ENCODE measurements at regions not wholly inside any gene's neighbourhood (a gene's known extent, or its start where the extent isn't known, plus 50 kb on each side); places are given as distances from the start of the nearest gene placed in this dataset.

DNA sequence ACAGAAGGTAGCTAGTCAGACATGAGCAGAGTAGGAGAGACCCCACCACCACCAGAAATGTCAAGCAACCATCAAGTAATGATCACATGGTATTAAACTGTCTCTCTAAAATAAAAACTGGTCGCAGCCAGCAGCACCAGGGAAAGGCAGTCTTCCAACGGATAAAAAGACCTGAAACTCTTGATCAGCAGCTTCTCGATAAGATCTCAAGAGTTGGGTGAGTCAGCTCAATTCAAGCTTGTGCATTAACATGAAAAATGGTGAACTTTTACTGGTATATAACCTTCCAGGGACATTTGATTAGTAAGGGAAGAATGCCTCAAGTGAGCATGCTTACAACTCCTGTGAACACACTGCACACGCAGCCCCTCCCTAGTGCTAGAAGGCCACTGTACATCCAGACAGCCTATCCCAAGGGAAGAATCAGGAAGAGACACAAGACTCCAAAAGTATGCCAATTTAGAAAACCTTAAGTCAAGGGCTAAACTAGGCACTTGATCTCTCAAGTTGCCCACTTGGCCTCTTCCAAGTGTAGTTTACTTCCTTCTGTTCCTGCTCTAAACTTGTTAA is 270.0 kb upstream of the GNPDA2 start:
- no peak overlapping the region for H3K14ac ChIP-seq (ENCODE audit: low read length)
- H3K79me1 ChIP-seq (ENCODE audit: low read length) = no peaks in the 10 kb centered on the region
- no peak overlapping the region for H2BK12ac ChIP-seq (ENCODE audit: low read length)
- H2AFZ ChIP-seq (ENCODE audit: insufficient read depth, low read length, poor library complexity) = no peak overlapping the region
- no peaks in the 10 kb centered on the region for H3K9me3 ChIP-seq (ENCODE audit: insufficient read depth, low read depth, low read length)
- H4K12ac ChIP-seq (ENCODE audit: low read depth, low read length) = no peak overlapping the region
- peaks cover 0 to 2% of the 10 kb centered on the region in 2 experiments for H3K4me1 ChIP-seq (ENCODE audit: control insufficient read depth in 1 of 2, insufficient read depth in 2 of 2, low read length in 2 of 2)
- no peak overlapping the region for H2BK5ac ChIP-seq (ENCODE audit: low read depth, low read length, poor library complexity)
- no peak overlapping the region for H3K23ac ChIP-seq (ENCODE audit: low read length)
- DNase-seq = peak in 1 of 2 donors; percentile 31
- no peak overlapping the region for H3K18ac ChIP-seq (ENCODE audit: low read length)
- no peak overlapping the region for H2AK5ac ChIP-seq (ENCODE audit: low read length)
- no peak overlapping the region for H4K8ac ChIP-seq (ENCODE audit: low read depth, low read length)
- H3K4me2 ChIP-seq (ENCODE audit: low read length) = no peak overlapping the region
- no peak overlapping the region for H3K9ac ChIP-seq (ENCODE audit: low read length)
- no peak overlapping the region for H3K4ac ChIP-seq (ENCODE audit: low read depth, low read length)
- H4K91ac ChIP-seq (ENCODE audit: low read depth, low read length) = no peak overlapping the region
- no peak overlapping the region for H2BK120ac ChIP-seq (ENCODE audit: insufficient read depth, low read length, poor library complexity)
- H3K36me3 ChIP-seq (ENCODE audit: control insufficient read depth in 1 of 2, insufficient read depth in 2 of 2, low read length in 2 of 2) = no peaks in the 10 kb centered on the region
- H3K27ac ChIP-seq (ENCODE audit: low read depth, low read length) = no peak overlapping the region
- no CpG with 5 or more reads among the region's 4 CpGs for WGBS (ENCODE audit: extremely low coverage, insufficient coverage, insufficient read length)
- no peak overlapping the region for H3K4me3 ChIP-seq (ENCODE audit: low read depth, low read length)
- H3K79me2 ChIP-seq (ENCODE audit: control insufficient read depth, insufficient read depth, low read length, poor library complexity) = no peaks in the 10 kb centered on the region
- H3K27me3 ChIP-seq (ENCODE audit: insufficient read depth, low read length) = no peaks in the 10 kb centered on the region

DNA sequence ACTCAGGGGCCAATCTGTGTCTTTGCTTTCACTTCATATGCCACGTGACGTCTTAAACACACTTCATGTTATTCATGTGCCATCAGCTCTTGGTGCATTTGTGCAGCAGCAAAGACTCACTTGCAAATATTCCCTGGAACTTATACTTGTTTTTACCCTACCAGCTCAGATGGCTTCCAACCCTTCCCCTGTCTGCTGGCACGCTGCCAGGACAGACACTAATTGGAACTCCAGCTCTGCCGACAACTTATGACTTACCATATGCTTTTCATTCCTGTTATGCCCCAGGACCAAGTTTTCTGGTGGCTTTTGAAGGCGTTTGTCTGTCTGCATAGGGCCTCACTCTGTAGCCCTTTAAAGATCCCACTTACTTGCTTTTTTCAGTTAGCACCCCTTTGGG is 261.7 kb upstream of the GNPDA2 start:
- H3K4me2 ChIP-seq (ENCODE audit: low read length) = no peak overlapping the region
- H2AFZ ChIP-seq (ENCODE audit: insufficient read depth, low read length, poor library complexity) = no peak overlapping the region
- H4K8ac ChIP-seq (ENCODE audit: low read depth, low read length) = no peak overlapping the region
- DNase-seq = no peak
- no peak overlapping the region for H3K23ac ChIP-seq (ENCODE audit: low read length)
- H2BK5ac ChIP-seq (ENCODE audit: low read depth, low read length, poor library complexity) = no peak overlapping the region
- H3K4me1 ChIP-seq (ENCODE audit: control insufficient read depth in 1 of 2, insufficient read depth in 2 of 2, low read length in 2 of 2) = no peaks in the 10 kb centered on the region
- no peak overlapping the region for H3K27ac ChIP-seq (ENCODE audit: low read depth, low read length)
- no peak overlapping the region for H2AK5ac ChIP-seq (ENCODE audit: low read length)
- H3K79me1 ChIP-seq (ENCODE audit: low read length) = no peaks in the 10 kb centered on the region
- no peak overlapping the region for H3K18ac ChIP-seq (ENCODE audit: low read length)
- H3K27me3 ChIP-seq (ENCODE audit: insufficient read depth, low read length) = no peaks in the 10 kb centered on the region
- no peak overlapping the region for H2BK120ac ChIP-seq (ENCODE audit: insufficient read depth, low read length, poor library complexity)
- no peak overlapping the region for H2BK12ac ChIP-seq (ENCODE audit: low read length)
- no peak overlapping the region for H4K12ac ChIP-seq (ENCODE audit: low read depth, low read length)
- WGBS (ENCODE audit: extremely low coverage, insufficient coverage, insufficient read length) = no CpG with 5 or more reads among the region's 5 CpGs
- H3K4me3 ChIP-seq (ENCODE audit: low read depth, low read length) = no peak overlapping the region
- no peak overlapping the region for H3K14ac ChIP-seq (ENCODE audit: low read length)
- no peak overlapping the region for H4K91ac ChIP-seq (ENCODE audit: low read depth, low read length)
- no peak overlapping the region for H3K4ac ChIP-seq (ENCODE audit: low read depth, low read length)
- no peak overlapping the region for H3K9ac ChIP-seq (ENCODE audit: low read length)
- no peaks in the 10 kb centered on the region for H3K79me2 ChIP-seq (ENCODE audit: control insufficient read depth, insufficient read depth, low read length, poor library complexity)
- H3K9me3 ChIP-seq (ENCODE audit: insufficient read depth, low read depth, low read length) = no peaks in the 10 kb centered on the region
- no peaks in the 10 kb centered on the region for H3K36me3 ChIP-seq (ENCODE audit: control insufficient read depth in 1 of 2, insufficient read depth in 2 of 2, low read length in 2 of 2)

DNA sequence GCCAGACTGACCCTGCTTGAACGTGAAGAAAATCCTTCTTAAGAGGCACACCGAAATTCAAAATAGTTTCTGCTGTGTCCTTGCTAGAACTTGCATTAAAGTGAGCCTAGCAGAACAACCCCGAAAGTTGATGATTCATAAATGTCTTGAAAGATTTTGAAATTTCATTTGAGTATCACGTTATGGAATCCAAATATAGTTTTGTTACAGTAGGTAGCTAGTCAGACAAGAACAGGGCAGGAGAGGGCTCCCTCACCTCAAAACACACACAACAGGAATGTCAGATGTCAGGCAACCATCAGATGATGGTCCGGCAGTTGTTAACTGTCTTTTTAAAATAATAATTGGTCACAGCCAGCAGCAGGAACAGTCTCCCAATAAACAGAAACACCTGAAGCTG is 259.6 kb upstream of the GNPDA2 start:
- H4K12ac ChIP-seq (ENCODE audit: low read depth, low read length) = no peak overlapping the region
- no peaks in the 10 kb centered on the region for H3K79me1 ChIP-seq (ENCODE audit: low read length)
- H3K79me2 ChIP-seq (ENCODE audit: control insufficient read depth, insufficient read depth, low read length, poor library complexity) = no peaks in the 10 kb centered on the region
- H4K8ac ChIP-seq (ENCODE audit: low read depth, low read length) = no peak overlapping the region
- H3K9ac ChIP-seq (ENCODE audit: low read length) = no peak overlapping the region
- no CpG with 5 or more reads among the region's 5 CpGs for WGBS (ENCODE audit: extremely low coverage, insufficient coverage, insufficient read length)
- H3K23ac ChIP-seq (ENCODE audit: low read length) = no peak overlapping the region
- no peak overlapping the region for H2AK5ac ChIP-seq (ENCODE audit: low read length)
- H3K18ac ChIP-seq (ENCODE audit: low read length) = no peak overlapping the region
- no peaks in the 10 kb centered on the region for H3K27me3 ChIP-seq (ENCODE audit: insufficient read depth, low read length)
- H2BK12ac ChIP-seq (ENCODE audit: low read length) = no peak overlapping the region
- no peak overlapping the region for H4K91ac ChIP-seq (ENCODE audit: low read depth, low read length)
- no peak overlapping the region for H2BK120ac ChIP-seq (ENCODE audit: insufficient read depth, low read length, poor library complexity)
- H3K4ac ChIP-seq (ENCODE audit: low read depth, low read length) = no peak overlapping the region
- no peaks in the 10 kb centered on the region for H3K4me1 ChIP-seq (ENCODE audit: control insufficient read depth in 1 of 2, insufficient read depth in 2 of 2, low read length in 2 of 2)
- H2AFZ ChIP-seq (ENCODE audit: insufficient read depth, low read length, poor library complexity) = no peak overlapping the region
- H3K4me3 ChIP-seq (ENCODE audit: low read depth, low read length) = no peak overlapping the region
- H2BK5ac ChIP-seq (ENCODE audit: low read depth, low read length, poor library complexity) = no peak overlapping the region
- H3K36me3 ChIP-seq (ENCODE audit: control insufficient read depth in 1 of 2, insufficient read depth in 2 of 2, low read length in 2 of 2) = no peaks in the 10 kb centered on the region
- no peak for DNase-seq
- H3K4me2 ChIP-seq (ENCODE audit: low read length) = no peak overlapping the region
- no peaks in the 10 kb centered on the region for H3K9me3 ChIP-seq (ENCODE audit: insufficient read depth, low read depth, low read length)
- no peak overlapping the region for H3K14ac ChIP-seq (ENCODE audit: low read length)
- no peak overlapping the region for H3K27ac ChIP-seq (ENCODE audit: low read depth, low read length)

DNA sequence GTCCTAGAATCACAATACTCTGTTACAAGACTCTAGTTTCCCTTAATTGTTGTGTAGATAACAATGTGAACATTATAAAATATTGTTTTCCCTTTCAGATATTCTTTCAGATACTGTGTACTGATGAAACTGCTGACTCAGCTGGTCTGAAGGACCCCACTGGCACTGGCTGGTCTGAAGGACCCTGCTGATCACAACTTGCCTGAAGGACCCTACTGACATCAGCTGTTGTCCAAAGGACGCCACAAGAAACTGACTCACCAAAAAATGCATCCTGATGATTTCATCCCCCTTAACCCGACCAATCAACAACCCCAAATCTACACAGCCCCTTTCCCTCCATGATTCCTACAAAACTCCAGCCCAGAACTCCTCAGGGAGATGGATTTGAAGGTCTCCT is 258.8 kb upstream of the GNPDA2 start:
- H2AK5ac ChIP-seq (ENCODE audit: low read length) = no peak overlapping the region
- no peak overlapping the region for H3K23ac ChIP-seq (ENCODE audit: low read length)
- H3K27ac ChIP-seq (ENCODE audit: low read depth, low read length) = no peak overlapping the region
- H3K9ac ChIP-seq (ENCODE audit: low read length) = no peak overlapping the region
- H3K4ac ChIP-seq (ENCODE audit: low read depth, low read length) = no peak overlapping the region
- no peak overlapping the region for H3K14ac ChIP-seq (ENCODE audit: low read length)
- H3K4me3 ChIP-seq (ENCODE audit: low read depth, low read length) = no peak overlapping the region
- 100% methylated on average over 1 of the region's 2 CpGs for WGBS (ENCODE audit: extremely low coverage, insufficient coverage, insufficient read length)
- H3K79me2 ChIP-seq (ENCODE audit: control insufficient read depth, insufficient read depth, low read length, poor library complexity) = no peaks in the 10 kb centered on the region
- H4K12ac ChIP-seq (ENCODE audit: low read depth, low read length) = no peak overlapping the region
- H2BK120ac ChIP-seq (ENCODE audit: insufficient read depth, low read length, poor library complexity) = no peak overlapping the region
- H4K8ac ChIP-seq (ENCODE audit: low read depth, low read length) = no peak overlapping the region
- no peaks in the 10 kb centered on the region for H3K27me3 ChIP-seq (ENCODE audit: insufficient read depth, low read length)
- no peaks in the 10 kb centered on the region for H3K4me1 ChIP-seq (ENCODE audit: control insufficient read depth in 1 of 2, insufficient read depth in 2 of 2, low read length in 2 of 2)
- H3K36me3 ChIP-seq (ENCODE audit: control insufficient read depth in 1 of 2, insufficient read depth in 2 of 2, low read length in 2 of 2) = no peaks in the 10 kb centered on the region
- H3K18ac ChIP-seq (ENCODE audit: low read length) = no peak overlapping the region
- H2BK5ac ChIP-seq (ENCODE audit: low read depth, low read length, poor library complexity) = no peak overlapping the region
- H3K4me2 ChIP-seq (ENCODE audit: low read length) = no peak overlapping the region
- H3K9me3 ChIP-seq (ENCODE audit: insufficient read depth, low read depth, low read length) = no peaks in the 10 kb centered on the region
- H3K79me1 ChIP-seq (ENCODE audit: low read length) = no peaks in the 10 kb centered on the region
- H4K91ac ChIP-seq (ENCODE audit: low read depth, low read length) = no peak overlapping the region
- no peak overlapping the region for H2BK12ac ChIP-seq (ENCODE audit: low read length)
- H2AFZ ChIP-seq (ENCODE audit: insufficient read depth, low read length, poor library complexity) = no peak overlapping the region
- no peak for DNase-seq

Data from trophoblast cell (in vitro differentiated cells and primary cell).